Body of pancreas (tissue), 4 donors: ENCODE measurements at regions not wholly inside any gene's neighbourhood (a gene's known extent, or its start where the extent isn't known, plus 50 kb on each side); places are given as distances from the start of the nearest gene placed in this dataset.

Source experiments
- ATAC-seq: fragments of 150-250 bp; one replicate; pipeline ENCODE4 v1.9.1; 2016
- DNase-seq, 4 donors: peaks; one replicate each; pipeline ENCODE4 v3.0.0-alpha.2; 2019
- H3K27ac ChIP-seq, 4 donors: fragments of 200-600 bp; sonication (generic); 1 replicate in 3 of 4; 2 replicates in 1 of 4; pipeline versions ENCODE4 v1.5.1 to v1.6.1; 2016 to 2019; ENCODE audit warnings: mild to moderate bottlenecking in 1 of 4, mixed read lengths in 1 of 4, moderate library complexity in 1 of 4
- H3K27me3 ChIP-seq, 2 donors: fragments of 200-600 bp; sonication (generic); one replicate each; pipeline ENCODE4 v1.6.0; 2016; ENCODE audit warnings: mild to moderate bottlenecking in 1 of 2
- H3K36me3 ChIP-seq, 2 donors: fragments of 200-600 bp; sonication (generic); replicated peaks in 1 of 2; 2 replicates each; pipeline ENCODE4 v1.5.1; 2016; ENCODE audit warnings: low read depth in 2 of 2; ENCODE audit not compliant: insufficient read depth in 1 of 2
- H3K4me1 ChIP-seq: fragments of 200-600 bp; sonication (generic); one replicate; pipeline ENCODE4 v1.6.0; 2016
- H3K4me3 ChIP-seq, 2 donors: fragments of 200-600 bp; sonication (generic); 1 replicate in 1 of 2; 2 replicates in 1 of 2; pipeline ENCODE4 v1.5.1; 2016 to 2019
- H3K9me3 ChIP-seq, 3 donors: fragments of 200-600 bp; sonication (generic); 1 replicate in 2 of 3; 2 replicates in 1 of 3; pipeline ENCODE4 v1.5.1; 2016
- POLR2A ChIP-seq, 3 donors: fragments of 450-650 bp; IDR thresholded peaks; one replicate each; pipeline ENCODE4 v1.6.1; 2016; ENCODE audit warnings: antibody characterized with exemption in 3 of 3, mild to moderate bottlenecking in 2 of 3
- WGBS, 2 donors: methylation state at CpG; one replicate each; pipeline ENCODE4 v1.1.5; 2017; 5-methylcytosine and 5-hydroxymethylcytosine counted together
- intact Hi-C: fragments of 100-400 bp; cut with DNase I; formaldehyde crosslinking; loops from one replicate; pipeline ENCODE4 v1.15.1; 2023
- TF ChIP-seq, protein P1 (sequence below), 7 experiments: fragments of 450-650 bp in 4 of 7; fragments of 200-600 bp in 3 of 7; sonication (generic) in 3 of 7; IDR thresholded peaks; one replicate each; pipeline ENCODE4 v1.5.1; 2016 to 2019; ENCODE audit warnings: antibody characterized with exemption in 7 of 7

DNA sequence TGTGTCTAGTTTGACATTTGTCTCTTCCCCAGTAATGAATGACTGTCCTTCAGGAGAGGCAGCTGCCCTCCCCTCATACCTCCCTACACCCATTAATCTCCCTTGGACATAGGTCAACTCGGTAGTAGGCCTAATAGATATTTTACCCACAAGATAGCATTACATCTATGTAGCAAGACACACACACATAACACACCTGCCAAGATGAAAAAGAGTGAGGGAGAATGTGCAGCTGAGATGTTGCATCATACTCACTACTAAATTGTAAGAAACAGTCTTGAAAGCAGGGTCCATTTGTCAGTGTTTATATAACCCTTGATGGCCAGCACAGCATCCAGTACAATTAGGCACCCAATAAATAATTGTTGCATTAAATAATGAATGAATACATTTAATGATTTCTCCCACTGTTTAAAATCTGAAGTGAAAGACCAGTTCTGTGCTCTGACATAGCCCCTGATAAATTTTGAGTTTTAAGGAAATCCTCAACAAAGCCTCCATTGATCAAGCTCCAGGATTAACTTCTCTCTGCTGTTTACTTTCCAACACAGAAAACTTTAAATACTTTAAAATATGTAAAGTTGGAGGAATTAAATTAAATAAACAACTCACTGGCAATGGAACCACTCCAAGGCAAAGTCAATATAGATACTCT, 440.8 kb upstream of the RASGEF1B start:
- intact Hi-C loops = no loop called here
- TF ChIP-seq POLR2A (IDR thresholded peaks at IDR 0.05) = no peak
- TF ChIP-seq, protein P1, sequence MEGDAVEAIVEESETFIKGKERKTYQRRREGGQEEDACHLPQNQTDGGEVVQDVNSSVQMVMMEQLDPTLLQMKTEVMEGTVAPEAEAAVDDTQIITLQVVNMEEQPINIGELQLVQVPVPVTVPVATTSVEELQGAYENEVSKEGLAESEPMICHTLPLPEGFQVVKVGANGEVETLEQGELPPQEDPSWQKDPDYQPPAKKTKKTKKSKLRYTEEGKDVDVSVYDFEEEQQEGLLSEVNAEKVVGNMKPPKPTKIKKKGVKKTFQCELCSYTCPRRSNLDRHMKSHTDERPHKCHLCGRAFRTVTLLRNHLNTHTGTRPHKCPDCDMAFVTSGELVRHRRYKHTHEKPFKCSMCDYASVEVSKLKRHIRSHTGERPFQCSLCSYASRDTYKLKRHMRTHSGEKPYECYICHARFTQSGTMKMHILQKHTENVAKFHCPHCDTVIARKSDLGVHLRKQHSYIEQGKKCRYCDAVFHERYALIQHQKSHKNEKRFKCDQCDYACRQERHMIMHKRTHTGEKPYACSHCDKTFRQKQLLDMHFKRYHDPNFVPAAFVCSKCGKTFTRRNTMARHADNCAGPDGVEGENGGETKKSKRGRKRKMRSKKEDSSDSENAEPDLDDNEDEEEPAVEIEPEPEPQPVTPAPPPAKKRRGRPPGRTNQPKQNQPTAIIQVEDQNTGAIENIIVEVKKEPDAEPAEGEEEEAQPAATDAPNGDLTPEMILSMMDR (IDR thresholded peaks at IDR 0.05) = no peak
- H3K36me3 ChIP-seq = no peaks in the 10 kb centered on the region
- H3K4me3 ChIP-seq = no peak overlapping the region
- H3K27me3 ChIP-seq = no peaks in the 10 kb centered on the region
- no peak overlapping the region for H3K27ac ChIP-seq
- ATAC-seq (no peak), DNase-seq (no peak)
- no peaks in the 10 kb centered on the region for H3K9me3 ChIP-seq
- H3K4me1 ChIP-seq = no peaks in the 10 kb centered on the region
- WGBS, 2 donors = 18 to 20% methylated on average over 1 of the region's 1 CpG

DNA sequence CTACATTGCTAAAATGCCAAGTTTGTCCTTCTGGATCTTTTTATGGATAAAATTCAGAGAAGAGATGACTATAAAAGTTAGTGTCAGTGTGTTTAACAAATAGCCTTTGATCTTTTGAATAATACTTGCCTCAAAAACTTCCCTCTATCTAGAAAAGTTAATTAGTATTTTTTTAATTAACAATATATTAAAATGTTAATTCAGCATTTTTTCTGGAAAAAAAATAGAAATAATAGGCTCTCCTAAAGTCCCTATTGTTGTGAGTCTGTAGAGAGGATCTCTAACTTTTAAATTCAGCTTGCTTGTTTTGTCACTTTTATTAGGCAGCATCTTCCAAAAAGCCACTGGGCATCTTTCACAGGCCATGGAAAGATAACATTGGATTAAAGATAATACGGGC, 435.2 kb upstream of the RASGEF1B start:
- intact Hi-C loops = no loop called here
- Histone ChIP-seq H3K27me3 (no peaks in the 10 kb centered on the region), H3K4me1 (no peaks in the 10 kb centered on the region), H3K4me3 (no peak overlapping the region), H3K27ac (no peak overlapping the region), H3K9me3 (no peaks in the 10 kb centered on the region), H3K36me3 (no peaks in the 10 kb centered on the region)
- TF ChIP-seq, protein P1 (IDR thresholded peaks at IDR 0.05) = no peak
- TF ChIP-seq POLR2A (IDR thresholded peaks at IDR 0.05) = no peak
- 67 to 75% methylated on average over 1 of the region's 1 CpG for WGBS, 2 donors
- DNase-seq (no peak), ATAC-seq (no peak)

DNA sequence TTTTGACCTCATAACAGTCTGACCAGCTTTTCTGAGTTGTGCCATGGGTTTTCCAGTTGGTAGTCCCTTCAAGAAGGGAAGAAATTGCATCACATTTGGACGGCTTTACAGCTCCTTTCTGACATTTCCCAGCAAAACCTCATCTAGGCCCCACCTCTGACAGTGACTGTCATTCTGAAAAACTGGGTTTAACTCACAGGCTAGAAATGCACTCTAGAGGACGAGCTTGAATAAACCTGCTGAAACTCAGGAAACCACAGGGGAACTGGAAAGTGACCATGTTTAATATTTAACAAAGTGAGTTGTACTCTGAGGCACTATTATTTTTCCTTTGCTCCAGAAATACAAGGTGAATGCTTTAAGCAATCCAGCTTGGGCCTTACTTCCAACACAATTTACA, 434.3 kb upstream of the RASGEF1B start:
- no peak for ATAC-seq
- H3K27me3 ChIP-seq = no peaks in the 10 kb centered on the region
- no peaks in the 10 kb centered on the region for H3K9me3 ChIP-seq
- H3K36me3 ChIP-seq = no peaks in the 10 kb centered on the region
- intact Hi-C loops = no loop called here
- WGBS, 2 donors = 24 to 30% methylated on average over 2 of the region's 2 CpGs
- no peak overlapping the region for H3K4me3 ChIP-seq
- TF ChIP-seq, protein P1 (IDR thresholded peaks at IDR 0.05) = no peak
- TF ChIP-seq POLR2A (IDR thresholded peaks at IDR 0.05) = no peak
- H3K4me1 ChIP-seq = no peaks in the 10 kb centered on the region
- no peak overlapping the region for H3K27ac ChIP-seq
- no peak for DNase-seq

DNA sequence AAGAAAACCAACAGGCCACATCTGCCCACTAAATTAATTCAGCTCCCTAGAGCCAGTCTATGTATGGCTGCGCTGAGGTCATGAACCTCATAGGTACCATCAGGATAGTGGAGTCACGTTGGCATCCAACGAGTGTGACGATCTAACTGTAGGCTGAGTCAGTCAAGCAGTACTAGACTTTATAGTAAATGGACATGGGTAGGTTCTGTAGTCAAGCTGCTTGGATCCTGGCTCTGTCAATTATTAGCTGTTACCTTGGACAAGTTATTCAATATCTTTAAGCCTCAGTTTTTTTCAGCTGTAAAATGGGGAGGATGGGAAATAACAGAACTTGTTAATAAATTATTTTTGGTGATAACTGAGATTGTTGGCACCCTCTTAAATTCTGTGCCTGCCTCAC, 432.4 kb upstream of the RASGEF1B start:
- intact Hi-C loops = no loop called here
- Histone ChIP-seq H3K27ac (no peak overlapping the region), H3K36me3 (no peaks in the 10 kb centered on the region), H3K4me1 (no peaks in the 10 kb centered on the region), H3K9me3 (no peaks in the 10 kb centered on the region), H3K27me3 (no peaks in the 10 kb centered on the region), H3K4me3 (no peak overlapping the region)
- DNase-seq (no peak), ATAC-seq (no peak)
- WGBS, 2 donors = 82 to 94% methylated on average over 4 of the region's 4 CpGs
- TF ChIP-seq, protein P1 (IDR thresholded peaks at IDR 0.05) = no peak
- no peak for TF ChIP-seq POLR2A (IDR thresholded peaks at IDR 0.05)

DNA sequence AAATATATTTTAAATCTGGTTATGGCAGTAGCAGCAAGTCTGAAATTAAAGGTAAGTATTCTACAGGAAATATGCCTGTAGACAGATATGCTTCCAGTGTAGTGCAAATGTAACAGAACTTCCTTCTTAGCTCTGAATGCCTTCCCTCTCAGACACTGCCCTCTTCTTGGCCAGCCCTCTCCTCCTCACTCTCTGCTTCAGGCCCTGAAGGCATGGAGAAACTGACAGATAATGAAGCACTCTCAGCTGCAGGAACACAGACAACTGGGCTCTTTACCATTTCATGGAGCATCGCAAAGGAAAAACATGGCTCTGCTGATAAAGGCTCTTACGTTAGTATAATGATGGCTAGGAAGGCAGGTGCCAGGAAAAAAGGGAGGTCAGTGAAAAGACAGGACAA, 431.5 kb upstream of the RASGEF1B start:
- intact Hi-C loops = no loop called here
- no peak for TF ChIP-seq POLR2A (IDR thresholded peaks at IDR 0.05)
- TF ChIP-seq, protein P1 (IDR thresholded peaks at IDR 0.05) = no peak
- Histone ChIP-seq H3K4me3 (no peak overlapping the region), H3K36me3 (no peaks in the 10 kb centered on the region), H3K27me3 (no peaks in the 10 kb centered on the region), H3K4me1 (no peaks in the 10 kb centered on the region), H3K9me3 (no peaks in the 10 kb centered on the region), H3K27ac (no peak overlapping the region)
- DNase-seq = no peak
- ATAC-seq = no peak
- WGBS, 2 donors = 76 to 79% methylated on average over 2 of the region's 2 CpGs
